BE2C (cell line): ENCODE measurements at regions not wholly inside any gene's neighbourhood (a gene's known extent, or its start where the extent isn't known, plus 50 kb on each side); places are given as distances from the start of the nearest gene placed in this dataset.

Experiments
- DNase-seq: peaks from one replicate; pipeline ENCODE4 v3.0.0-alpha.2; 2020
- H3K27me3 ChIP-seq: fragments of 250-450 bp; sonication (Bioruptor Pico); 2 replicates; pipeline ENCODE4 v1.5.1; 2020; ENCODE audit warnings: mild to moderate bottlenecking
- H3K36me3 ChIP-seq: fragments of 250-450 bp; sonication (Bioruptor Pico); 2 replicates; pipeline ENCODE4 v1.5.1; 2020; ENCODE audit warnings: mild to moderate bottlenecking
- H3K4me1 ChIP-seq: fragments of 250-450 bp; sonication (Bioruptor Pico); 2 replicates; pipeline ENCODE4 v1.5.1; 2020
- H3K4me3 ChIP-seq: 2 replicates; pipeline ENCODE4 v1.5.1; 2011; ENCODE audit warnings: low read depth, low read length
- H3K9me3 ChIP-seq: fragments of 250-450 bp; sonication (Bioruptor Pico); 2 replicates; pipeline ENCODE4 v1.5.1; 2020
- CTCF ChIP-seq: IDR thresholded peaks from 2 replicates; pipeline ENCODE4 v1.5.1; 2012; ENCODE audit warnings: mild to moderate bottlenecking, low read depth, low read length

- Histone ChIP-seq H3K4me3 (no peak overlapping the region), H3K4me1 (peaks cover 10% of the 10 kb centered on the region), H3K36me3 (no peaks in the 10 kb centered on the region), H3K27me3 (no peaks in the 10 kb centered on the region), H3K9me3 (no peaks in the 10 kb centered on the region)
- no peak for TF ChIP-seq CTCF
- no peak for DNase-seq
These were observed 301.1 kb downstream of the BUD13 start for GRCh38 chr11:116471608-116472256.

GRCh38 chr11:116468699-116469098, 304.1 kb downstream of the BUD13 start:
- no peak overlapping the region for H3K4me3 ChIP-seq
- no peak for DNase-seq

GRCh38 chr11:116467823-116468222, 305.0 kb downstream of the BUD13 start:
- TF ChIP-seq CTCF = no peak
- Histone ChIP-seq H3K4me1 (peaks cover 13% of the 10 kb centered on the region), H3K27me3 (no peaks in the 10 kb centered on the region), H3K4me3 (no peak overlapping the region), H3K9me3 (no peaks in the 10 kb centered on the region), H3K36me3 (no peaks in the 10 kb centered on the region)
- no peak for DNase-seq

More at GRCh38 chr11:116468699-116469098, 304.1 kb downstream of the BUD13 start:
- TF ChIP-seq CTCF = no peak
- H3K36me3 ChIP-seq = no peaks in the 10 kb centered on the region
- no peaks in the 10 kb centered on the region for H3K9me3 ChIP-seq
- peaks cover 11% of the 10 kb centered on the region for H3K4me1 ChIP-seq
- H3K27me3 ChIP-seq = no peaks in the 10 kb centered on the region

GRCh38 chr11:116466801-116467200, 306.0 kb downstream of the BUD13 start:
- H3K4me3 ChIP-seq = no peak overlapping the region
- no peak for DNase-seq
- no peaks in the 10 kb centered on the region for H3K36me3 ChIP-seq
- peaks cover 16% of the 10 kb centered on the region for H3K4me1 ChIP-seq
- no peaks in the 10 kb centered on the region for H3K9me3 ChIP-seq
- no peak for TF ChIP-seq CTCF
- H3K27me3 ChIP-seq = no peaks in the 10 kb centered on the region

- Histone ChIP-seq H3K27me3 (no peaks in the 10 kb centered on the region), H3K4me1 (peaks cover 18% of the 10 kb centered on the region), H3K36me3 (no peaks in the 10 kb centered on the region), H3K4me3 (no peak overlapping the region), H3K9me3 (no peaks in the 10 kb centered on the region)
- no peak for DNase-seq
- TF ChIP-seq CTCF = no peak
These were observed 306.6 kb downstream of the BUD13 start for GRCh38 chr11:116466191-116466590.

GRCh38 chr11:116465056-116465455, 307.7 kb downstream of the BUD13 start:
- DNase-seq = no peak
- H3K27me3 ChIP-seq = no peaks in the 10 kb centered on the region
- no peak for TF ChIP-seq CTCF

More at GRCh38 chr11:116465056-116465455, 307.7 kb downstream of the BUD13 start:
- Histone ChIP-seq H3K4me3 (no peak overlapping the region), H3K4me1 (peaks cover 25% of the 10 kb centered on the region), H3K9me3 (no peaks in the 10 kb centered on the region), H3K36me3 (no peaks in the 10 kb centered on the region)
